ENCODE measurements at regions not wholly inside any gene's neighbourhood (a gene's known extent, or its start where the extent isn't known, plus 50 kb on each side); places are given as distances from the start of the nearest gene placed in this dataset.
A peak's percentile ranks its signal among the peaks of the same experiment; 100 is the strongest.

- TF ChIP-seq POLR2A (IDR thresholded peaks at IDR 0.05) (no peak), CTCF (IDR thresholded peaks at IDR 0.05) (peak in 5 of 6 experiments; percentile 45 to 82 (median 48))
These were observed 143.6 kb upstream of the GJE1 start for GRCh38 chr6:141988954-141989705.
